ENCODE measurements at regions not wholly inside any gene's neighbourhood (a gene's known extent, or its start where the extent isn't known, plus 50 kb on each side); places are given as distances from the start of the nearest gene placed in this dataset.

- Histone ChIP-seq H3K27ac (ENCODE audit: low read depth, low read length, poor library complexity, severe bottlenecking) (no peak overlapping the region), H3K27me3 (ENCODE audit: insufficient read depth, low read length) (no peaks in the 10 kb centered on the region), H4K20me1 (ENCODE audit: insufficient read depth, low read length) (no peaks in the 10 kb centered on the region), H3K9ac (ENCODE audit: low read length) (no peak overlapping the region), H3K4me1 (ENCODE audit: insufficient read depth, low read length, severe bottlenecking) (no peaks in the 10 kb centered on the region), H3F3A (ENCODE audit: insufficient read depth, low read length) (no peaks in the 10 kb centered on the region), H3K36me3 (ENCODE audit: insufficient read depth, low read length) (no peaks in the 10 kb centered on the region), H3K9me2 (ENCODE audit: low read depth, low read length) (no peaks in the 10 kb centered on the region), H3K4me3 (ENCODE audit: low read depth, low read length, poor library complexity, severe bottlenecking) (no peak overlapping the region), H2AFZ (ENCODE audit: low read length) (no peak overlapping the region), H3K4me2 (ENCODE audit: low read length) (no peak overlapping the region), H3K79me2 (ENCODE audit: insufficient read depth, low read length) (no peaks in the 10 kb centered on the region), H3K9me3 (ENCODE audit: low read length) (no peaks in the 10 kb centered on the region)
- no peak for TF ChIP-seq EZH2 (IDR thresholded peaks at IDR 0.05; ENCODE audit: borderline replicate concordance, low read length)
- TF ChIP-seq, protein P1, sequence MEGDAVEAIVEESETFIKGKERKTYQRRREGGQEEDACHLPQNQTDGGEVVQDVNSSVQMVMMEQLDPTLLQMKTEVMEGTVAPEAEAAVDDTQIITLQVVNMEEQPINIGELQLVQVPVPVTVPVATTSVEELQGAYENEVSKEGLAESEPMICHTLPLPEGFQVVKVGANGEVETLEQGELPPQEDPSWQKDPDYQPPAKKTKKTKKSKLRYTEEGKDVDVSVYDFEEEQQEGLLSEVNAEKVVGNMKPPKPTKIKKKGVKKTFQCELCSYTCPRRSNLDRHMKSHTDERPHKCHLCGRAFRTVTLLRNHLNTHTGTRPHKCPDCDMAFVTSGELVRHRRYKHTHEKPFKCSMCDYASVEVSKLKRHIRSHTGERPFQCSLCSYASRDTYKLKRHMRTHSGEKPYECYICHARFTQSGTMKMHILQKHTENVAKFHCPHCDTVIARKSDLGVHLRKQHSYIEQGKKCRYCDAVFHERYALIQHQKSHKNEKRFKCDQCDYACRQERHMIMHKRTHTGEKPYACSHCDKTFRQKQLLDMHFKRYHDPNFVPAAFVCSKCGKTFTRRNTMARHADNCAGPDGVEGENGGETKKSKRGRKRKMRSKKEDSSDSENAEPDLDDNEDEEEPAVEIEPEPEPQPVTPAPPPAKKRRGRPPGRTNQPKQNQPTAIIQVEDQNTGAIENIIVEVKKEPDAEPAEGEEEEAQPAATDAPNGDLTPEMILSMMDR (IDR thresholded peaks at IDR 0.05; ENCODE audit: low read length), result no peak
Measured at GRCh38 chr10:63862860-63863259, 341.7 kb downstream of the REEP3 start.

GRCh38 chr10:63865210-63865609 is 344.0 kb downstream of the REEP3 start:
- Histone ChIP-seq H3K4me2 (ENCODE audit: low read length) (no peak overlapping the region), H3K4me1 (ENCODE audit: insufficient read depth, low read length, severe bottlenecking) (no peaks in the 10 kb centered on the region), H3K4me3 (ENCODE audit: low read depth, low read length, poor library complexity, severe bottlenecking) (no peak overlapping the region), H4K20me1 (ENCODE audit: insufficient read depth, low read length) (no peaks in the 10 kb centered on the region), H3K27ac (ENCODE audit: low read depth, low read length, poor library complexity, severe bottlenecking) (no peak overlapping the region), H3K27me3 (ENCODE audit: insufficient read depth, low read length) (no peaks in the 10 kb centered on the region), H3F3A (ENCODE audit: insufficient read depth, low read length) (no peaks in the 10 kb centered on the region), H3K9ac (ENCODE audit: low read length) (no peak overlapping the region), H3K9me2 (ENCODE audit: low read depth, low read length) (no peaks in the 10 kb centered on the region), H3K79me2 (ENCODE audit: insufficient read depth, low read length) (no peaks in the 10 kb centered on the region), H3K36me3 (ENCODE audit: insufficient read depth, low read length) (no peaks in the 10 kb centered on the region), H2AFZ (ENCODE audit: low read length) (no peak overlapping the region), H3K9me3 (ENCODE audit: low read length) (no peaks in the 10 kb centered on the region)
- no peak for TF ChIP-seq EZH2 (IDR thresholded peaks at IDR 0.05; ENCODE audit: borderline replicate concordance, low read length)
- TF ChIP-seq, protein P1 (IDR thresholded peaks at IDR 0.05; ENCODE audit: low read length), result no peak

DNA sequence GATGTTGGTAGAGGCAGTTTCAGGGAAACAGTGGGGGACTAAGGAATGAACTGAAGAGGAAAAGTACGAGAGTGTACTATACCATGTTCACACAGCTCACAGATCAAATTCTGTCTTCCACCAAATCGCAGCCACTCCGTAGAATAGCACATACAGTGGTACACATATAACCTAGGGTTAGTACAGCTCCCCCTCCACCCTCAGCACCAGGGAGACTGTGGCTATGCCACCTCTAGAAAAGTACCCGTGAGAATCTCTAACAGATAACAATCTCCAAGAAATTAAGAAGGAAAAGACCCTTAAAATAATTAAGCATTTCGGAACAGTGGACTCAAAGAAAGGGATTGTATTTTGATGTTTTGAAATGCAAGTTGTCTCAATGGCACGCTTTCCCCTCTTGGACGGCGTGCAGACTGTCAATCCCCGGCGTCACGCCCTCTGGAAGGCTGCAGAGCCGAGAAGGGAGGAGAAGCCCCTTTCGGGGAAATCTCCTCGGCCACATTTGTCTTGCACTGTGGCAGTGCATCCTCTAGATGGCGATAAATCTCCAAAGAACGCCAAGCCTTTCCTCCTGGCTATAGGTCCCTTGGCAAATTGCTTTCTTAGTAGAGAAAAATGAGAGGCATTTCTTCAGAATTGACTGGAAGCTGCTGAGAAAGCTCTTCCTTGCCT is 345.0 kb downstream of the REEP3 start:
- no peak overlapping the region for H2AFZ ChIP-seq (ENCODE audit: low read length)
- H3K9me2 ChIP-seq (ENCODE audit: low read depth, low read length), result no peaks in the 10 kb centered on the region
- no peak overlapping the region for H3K4me2 ChIP-seq (ENCODE audit: low read length)
- TF ChIP-seq EZH2 (IDR thresholded peaks at IDR 0.05; ENCODE audit: borderline replicate concordance, low read length), result no peak
- TF ChIP-seq, protein P1 (IDR thresholded peaks at IDR 0.05; ENCODE audit: low read length), result peak; percentile 83
- no peaks in the 10 kb centered on the region for H3F3A ChIP-seq (ENCODE audit: insufficient read depth, low read length)
- no peaks in the 10 kb centered on the region for H3K36me3 ChIP-seq (ENCODE audit: insufficient read depth, low read length)
- no peak overlapping the region for H3K27ac ChIP-seq (ENCODE audit: low read depth, low read length, poor library complexity, severe bottlenecking)
- H3K27me3 ChIP-seq (ENCODE audit: insufficient read depth, low read length), result no peaks in the 10 kb centered on the region
- H3K9me3 ChIP-seq (ENCODE audit: low read length), result no peaks in the 10 kb centered on the region
- H3K4me1 ChIP-seq (ENCODE audit: insufficient read depth, low read length, severe bottlenecking), result no peaks in the 10 kb centered on the region
- no peaks in the 10 kb centered on the region for H4K20me1 ChIP-seq (ENCODE audit: insufficient read depth, low read length)
- no peak overlapping the region for H3K4me3 ChIP-seq (ENCODE audit: low read depth, low read length, poor library complexity, severe bottlenecking)
- H3K9ac ChIP-seq (ENCODE audit: low read length), result no peak overlapping the region
- no peaks in the 10 kb centered on the region for H3K79me2 ChIP-seq (ENCODE audit: insufficient read depth, low read length)
